ENCODE measurements at regions not wholly inside any gene's neighbourhood (a gene's known extent, or its start where the extent isn't known, plus 50 kb on each side); places are given as distances from the start of the nearest gene placed in this dataset.

GRCh38 chr3:101149707-101150106, 156.5 kb upstream of the ABI3BP start:
- CTCF ChIA-PET, result no interaction called here
- H3K27me3 ChIP-seq (ENCODE audit: control insufficient read depth, insufficient read depth, low read length), result no peaks in the 10 kb centered on the region
- POLR2A ChIA-PET, result no interaction called here
- H3K36me3 ChIP-seq (ENCODE audit: control insufficient read depth, insufficient read depth, low read length), result no peaks in the 10 kb centered on the region
- no peak for TF ChIP-seq CTCF (IDR thresholded peaks at IDR 0.05; ENCODE audit: insufficient read depth, low read depth, low read length)
- no peak for DNase-seq (ENCODE audit: low read depth)
- no peak overlapping the region for H3K4me3 ChIP-seq (ENCODE audit: low read depth, low read length)

GRCh38 chr3:101149251-101149650, 156.0 kb upstream of the ABI3BP start:
- no peak for DNase-seq (ENCODE audit: low read depth)
- CTCF ChIA-PET, result no interaction called here
- Histone ChIP-seq H3K4me3 (ENCODE audit: low read depth, low read length) (no peak overlapping the region), H3K36me3 (ENCODE audit: control insufficient read depth, insufficient read depth, low read length) (no peaks in the 10 kb centered on the region), H3K27me3 (ENCODE audit: control insufficient read depth, insufficient read depth, low read length) (no peaks in the 10 kb centered on the region)
- POLR2A ChIA-PET, result no interaction called here
- no peak for TF ChIP-seq CTCF (IDR thresholded peaks at IDR 0.05; ENCODE audit: insufficient read depth, low read depth, low read length)

- ChIA-PET CTCF (interaction anchor here (0.8 kb wide), 1 partner anchor 20 kb away, joined by 3 read pairs; no protein-coding TSS in a partner anchor), POLR2A (no interaction called here)
- no peak for TF ChIP-seq CTCF (IDR thresholded peaks at IDR 0.05; ENCODE audit: insufficient read depth, low read depth, low read length)
- Histone ChIP-seq H3K27me3 (ENCODE audit: control insufficient read depth, insufficient read depth, low read length) (no peaks in the 10 kb centered on the region), H3K36me3 (ENCODE audit: control insufficient read depth, insufficient read depth, low read length) (no peaks in the 10 kb centered on the region), H3K4me3 (ENCODE audit: low read depth, low read length) (no peak overlapping the region)
- no peak for DNase-seq (ENCODE audit: low read depth)
Measured at GRCh38 chr3:101148001-101148400, 154.8 kb upstream of the ABI3BP start.

- POLR2A ChIA-PET, result no interaction called here
- TF ChIP-seq CTCF (IDR thresholded peaks at IDR 0.05; ENCODE audit: insufficient read depth, low read depth, low read length), result no peak
- Histone ChIP-seq H3K27me3 (ENCODE audit: control insufficient read depth, insufficient read depth, low read length) (no peaks in the 10 kb centered on the region), H3K4me3 (ENCODE audit: low read depth, low read length) (no peak overlapping the region), H3K36me3 (ENCODE audit: control insufficient read depth, insufficient read depth, low read length) (no peaks in the 10 kb centered on the region)
- CTCF ChIA-PET, result interaction anchor here (0.5 to 1.5 kb wide), 2 partner anchors 17 to 49 kb away, joined by 3 to 5 read pairs; no protein-coding TSS in a partner anchor
- no peak for DNase-seq (ENCODE audit: low read depth)
Measured at GRCh38 chr3:101146946-101147345, 153.7 kb upstream of the ABI3BP start.

GRCh38 chr3:101144105-101144504, 150.9 kb upstream of the ABI3BP start:
- no peak for TF ChIP-seq CTCF (IDR thresholded peaks at IDR 0.05; ENCODE audit: insufficient read depth, low read depth, low read length)
- POLR2A ChIA-PET, result no interaction called here
- CTCF ChIA-PET, result no interaction called here
- no peak for DNase-seq (ENCODE audit: low read depth)
- no peaks in the 10 kb centered on the region for H3K36me3 ChIP-seq (ENCODE audit: control insufficient read depth, insufficient read depth, low read length)
- no peak overlapping the region for H3K4me3 ChIP-seq (ENCODE audit: low read depth, low read length)
- no peaks in the 10 kb centered on the region for H3K27me3 ChIP-seq (ENCODE audit: control insufficient read depth, insufficient read depth, low read length)
